ENCODE measurements at regions not wholly inside any gene's neighbourhood (a gene's known extent, or its start where the extent isn't known, plus 50 kb on each side); places are given as distances from the start of the nearest gene placed in this dataset.
A peak's percentile ranks its signal among the peaks of the same experiment; 100 is the strongest.

DNA sequence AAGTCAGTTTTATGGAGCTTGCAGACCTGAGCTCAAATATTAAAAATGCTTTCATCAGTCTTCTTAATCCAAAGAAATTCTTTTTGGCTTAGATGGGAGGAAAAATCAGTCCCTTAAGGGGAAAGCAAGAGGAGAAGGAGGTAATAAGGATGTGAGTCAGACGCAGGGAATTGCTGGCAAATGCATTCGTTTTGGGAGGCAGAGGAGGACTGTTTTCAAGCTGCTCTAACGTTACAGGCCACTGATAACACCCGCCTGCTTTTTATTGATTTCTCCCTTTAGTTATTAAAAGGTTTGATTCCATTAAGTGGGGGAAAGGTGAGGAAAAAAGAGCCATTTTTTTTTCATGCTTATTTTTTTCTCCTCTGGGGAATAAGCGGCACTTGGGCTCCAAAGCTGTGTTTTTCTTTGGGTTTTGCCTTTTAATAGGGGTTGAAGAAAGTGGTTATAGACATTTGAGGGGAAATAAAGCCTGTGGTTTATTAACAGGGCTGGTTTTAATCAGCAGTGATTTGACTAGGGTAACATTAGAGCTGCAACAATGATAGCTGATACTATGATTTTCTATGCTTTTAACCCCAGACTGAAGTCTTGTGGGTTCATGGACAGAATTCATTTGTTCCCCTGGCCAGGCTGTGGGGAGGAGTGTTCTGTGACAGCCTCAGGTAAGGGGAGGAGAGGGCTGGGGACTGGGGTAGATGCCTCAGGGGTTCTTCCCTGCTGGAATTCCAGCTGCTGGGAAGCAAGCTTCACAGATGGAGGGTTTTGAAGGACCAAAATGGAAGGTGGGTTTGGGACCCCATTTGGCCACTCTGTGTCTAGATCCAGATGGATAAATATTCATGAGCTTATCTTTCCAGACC, 225.2 kb downstream of the GAS1 start:
- no peak for DNase-seq

DNA sequence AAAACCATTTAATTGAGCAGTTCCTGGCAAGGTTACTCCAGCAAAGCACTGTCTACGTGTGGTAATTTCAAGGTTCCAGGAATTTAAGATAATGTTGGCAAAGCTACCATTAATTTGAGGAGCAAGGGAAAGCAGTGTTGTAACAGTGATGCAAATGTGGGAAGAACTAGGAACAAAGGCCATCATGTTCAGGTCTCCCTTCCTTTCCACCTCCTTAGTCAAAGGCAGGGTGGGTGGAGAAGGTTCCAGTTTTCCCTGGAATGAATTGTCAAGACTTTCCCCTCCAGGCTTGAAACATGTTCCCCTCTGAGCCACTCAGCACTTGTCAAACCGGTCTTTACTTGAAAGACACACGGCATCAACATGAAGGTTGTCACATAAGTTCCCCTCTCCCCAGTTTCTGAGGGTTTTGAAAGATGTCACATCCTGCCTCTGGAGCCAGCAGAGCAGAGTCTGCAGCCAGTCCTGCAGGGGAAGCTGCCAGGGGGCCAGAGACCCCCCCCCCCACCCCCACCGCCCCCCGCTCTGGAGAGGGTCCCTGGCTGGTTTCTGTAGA, 226.0 kb downstream of the GAS1 start:
- no peak for DNase-seq

DNA sequence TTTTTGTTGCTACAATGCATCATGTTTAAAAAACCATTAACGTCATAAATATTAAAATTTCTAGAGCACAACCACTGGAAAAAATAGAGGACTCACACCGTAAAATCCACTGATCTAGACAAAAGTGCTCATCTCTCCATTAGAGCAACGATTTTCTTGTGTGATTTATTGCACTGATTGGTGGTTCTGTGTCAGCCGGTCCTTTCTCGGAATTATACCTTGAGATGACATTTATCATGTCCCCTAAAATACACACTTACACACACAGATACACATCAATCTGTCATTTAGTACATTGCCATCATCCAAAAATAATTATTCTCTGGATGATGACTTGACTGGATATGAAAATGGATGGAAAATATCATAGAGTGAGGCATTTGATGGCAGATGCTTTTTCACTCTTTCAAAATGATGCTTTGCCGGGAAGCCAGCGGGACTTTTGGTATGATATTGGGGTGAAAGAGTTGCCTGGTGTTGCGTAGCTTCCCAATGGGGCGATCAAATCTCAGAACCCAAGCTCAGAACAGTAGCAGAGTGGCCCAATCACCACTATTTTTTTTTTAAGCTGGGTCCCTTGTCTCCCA, 226.6 kb downstream of the GAS1 start:
- no peak for DNase-seq

DNA sequence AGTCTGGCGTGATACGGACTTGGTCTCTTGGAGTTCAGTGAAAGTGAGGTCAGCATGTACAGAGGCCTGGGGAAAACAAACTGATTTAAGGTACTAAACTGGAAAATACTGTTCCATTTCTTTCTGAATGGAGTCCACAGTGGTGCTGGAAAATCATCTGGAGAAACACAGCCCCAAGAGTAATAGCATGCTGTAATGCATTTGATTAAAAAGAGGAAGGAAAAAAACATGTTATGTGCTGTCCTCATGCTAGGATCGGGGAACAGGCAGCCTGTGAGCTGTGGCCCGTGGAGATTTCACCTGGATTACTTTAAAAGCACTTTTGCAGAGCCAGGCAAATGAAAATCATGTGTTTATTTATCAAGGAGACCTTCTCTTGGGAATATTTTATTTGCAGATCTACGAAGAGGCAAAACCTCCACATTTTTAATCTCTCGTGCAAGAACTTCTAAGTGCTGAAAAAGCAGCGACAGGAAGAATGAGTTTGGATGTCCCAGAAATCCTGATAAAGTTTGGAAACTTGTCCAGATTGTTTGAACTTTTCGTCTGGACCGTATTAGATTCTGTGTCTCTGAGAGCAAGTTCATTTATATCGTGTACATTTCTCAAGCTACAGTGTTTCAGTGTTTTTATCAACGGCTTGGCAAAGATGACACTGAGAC, 228.8 kb downstream of the GAS1 start:
- DNase-seq = no peak

DNA sequence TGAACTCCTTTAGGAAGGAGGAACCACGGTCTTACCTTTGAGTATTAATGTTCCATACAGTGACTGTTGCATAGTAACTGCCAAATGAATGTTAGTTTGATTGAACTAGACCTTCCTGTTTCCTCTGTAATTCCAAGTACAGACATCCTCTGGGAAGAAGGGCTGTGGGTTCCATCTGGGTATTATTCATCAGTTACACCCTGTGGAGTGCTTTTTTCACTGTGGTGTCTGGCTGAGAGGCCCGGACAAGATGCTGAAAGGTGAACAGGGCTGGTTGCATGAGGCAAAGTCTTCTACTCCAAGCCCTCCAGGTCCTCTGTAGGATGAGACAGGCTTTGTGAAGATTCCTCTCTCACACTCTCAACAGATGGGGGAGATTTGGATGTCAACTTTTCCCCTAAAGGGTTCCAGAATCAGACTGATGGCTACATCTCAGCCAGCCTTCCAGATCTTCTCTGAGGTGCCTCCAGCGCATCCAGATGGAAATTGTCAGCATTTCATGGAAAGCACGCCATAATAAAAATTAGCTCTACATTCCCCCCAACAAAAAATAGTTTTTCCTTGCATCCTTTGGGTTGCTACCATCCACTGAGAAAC, 230.9 kb downstream of the GAS1 start:
- no peak for DNase-seq

- no peak for DNase-seq
Observed at GRCh38 chr9:86714999-86715398, 232.3 kb downstream of the GAS1 start.

DNA sequence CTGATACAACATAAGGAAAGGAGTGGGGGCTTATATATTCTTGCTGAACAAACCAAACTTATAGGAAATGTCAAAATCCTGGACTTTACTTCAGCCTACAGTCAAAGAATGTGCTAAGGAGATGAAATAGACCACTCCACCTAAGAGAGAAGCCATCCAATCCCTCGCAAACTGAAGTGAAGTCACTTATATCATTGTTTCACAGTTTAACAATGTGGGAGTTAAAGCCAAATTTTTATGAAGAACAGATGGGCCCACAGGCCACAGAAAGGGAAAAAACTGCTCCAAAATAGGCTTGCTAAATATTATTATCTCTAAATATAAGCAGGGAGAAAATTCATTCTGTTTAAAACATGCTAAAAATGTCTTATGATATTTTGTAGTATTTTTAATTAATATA, 233.3 kb downstream of the GAS1 start:
- DNase-seq = no peak

GRCh38 chr9:86713470-86713869, 233.8 kb downstream of the GAS1 start:
- DNase-seq = no peak

- DNase-seq = no peak
Observed at GRCh38 chr9:86708918-86709835, 238.1 kb downstream of the GAS1 start.

DNA sequence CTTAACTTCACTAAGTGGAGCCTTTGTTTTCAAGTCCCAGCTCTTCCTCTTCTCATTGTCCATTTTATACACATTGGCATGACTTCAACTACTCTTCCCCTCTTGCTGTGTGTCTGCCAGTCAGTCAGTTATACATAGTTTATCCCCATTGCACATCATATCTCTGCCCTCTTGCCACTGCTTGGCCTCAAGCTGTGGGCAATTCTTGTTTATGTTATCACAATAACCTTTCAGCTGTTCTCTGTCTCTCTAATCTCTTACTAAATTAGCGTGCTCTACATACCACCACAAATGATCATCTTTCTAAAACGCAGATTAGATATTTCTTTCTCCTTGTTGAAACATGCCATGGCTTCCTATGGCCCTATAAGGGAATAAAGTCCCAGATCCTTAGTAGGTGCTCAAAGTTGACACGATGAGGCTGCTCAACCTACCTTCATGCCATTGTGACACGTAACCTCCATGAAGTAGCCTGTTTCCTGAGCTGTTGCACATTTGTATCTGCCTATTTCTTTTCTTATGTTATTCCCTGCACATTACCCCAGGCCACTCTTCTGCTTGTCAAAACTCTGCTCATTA, 239.3 kb downstream of the GAS1 start:
- DNase-seq = no peak

DNA sequence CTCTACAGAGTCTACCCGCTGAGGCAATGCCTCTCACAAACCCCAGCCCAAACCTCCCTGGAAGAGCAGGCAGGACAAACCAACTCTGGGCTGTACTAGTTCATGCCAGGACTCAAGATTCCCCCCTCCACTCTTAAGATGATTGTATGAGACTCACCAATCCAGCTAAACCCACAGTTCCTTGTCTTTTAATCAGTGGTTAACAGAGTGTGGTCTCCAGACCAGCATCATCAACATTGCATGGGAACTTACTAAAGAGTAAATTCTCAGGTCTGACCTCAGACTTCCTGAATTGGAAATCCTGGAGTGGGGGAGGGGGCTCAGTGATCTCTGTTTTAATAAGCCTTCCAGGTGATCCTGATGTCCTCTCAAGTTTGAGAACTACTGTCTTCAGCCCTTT, 240.9 kb downstream of the GAS1 start:
- DNase-seq = no peak

DNA sequence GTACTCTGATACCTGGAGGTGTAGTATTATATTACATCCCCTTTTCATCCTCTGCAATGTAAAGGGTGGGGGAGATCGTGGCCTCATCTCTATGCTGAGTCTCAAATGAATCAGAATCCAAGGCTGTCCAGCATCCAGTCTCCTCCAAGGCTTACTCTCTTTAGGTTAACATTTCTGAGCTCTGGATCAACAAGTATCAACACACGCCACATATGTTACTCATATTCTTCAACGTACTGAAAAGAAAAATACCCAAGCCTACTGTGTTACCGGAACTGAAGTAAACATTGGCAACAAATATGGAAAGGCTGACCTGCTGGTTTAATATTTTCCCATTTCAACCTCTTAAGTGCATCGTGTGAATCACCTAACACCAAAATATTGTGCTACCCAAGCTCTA, 241.8 kb downstream of the GAS1 start:
- no peak for DNase-seq

GRCh38 chr9:86703346-86703745, 244.0 kb downstream of the GAS1 start:
- no peak for DNase-seq

GRCh38 chr9:86700629-86701028, 246.7 kb downstream of the GAS1 start:
- no peak for DNase-seq

- no peak for DNase-seq
Observed at GRCh38 chr9:86697999-86698398, 249.3 kb downstream of the GAS1 start.

- DNase-seq = no peak
Observed at GRCh38 chr9:86697213-86697612, 250.1 kb downstream of the GAS1 start.

DNA sequence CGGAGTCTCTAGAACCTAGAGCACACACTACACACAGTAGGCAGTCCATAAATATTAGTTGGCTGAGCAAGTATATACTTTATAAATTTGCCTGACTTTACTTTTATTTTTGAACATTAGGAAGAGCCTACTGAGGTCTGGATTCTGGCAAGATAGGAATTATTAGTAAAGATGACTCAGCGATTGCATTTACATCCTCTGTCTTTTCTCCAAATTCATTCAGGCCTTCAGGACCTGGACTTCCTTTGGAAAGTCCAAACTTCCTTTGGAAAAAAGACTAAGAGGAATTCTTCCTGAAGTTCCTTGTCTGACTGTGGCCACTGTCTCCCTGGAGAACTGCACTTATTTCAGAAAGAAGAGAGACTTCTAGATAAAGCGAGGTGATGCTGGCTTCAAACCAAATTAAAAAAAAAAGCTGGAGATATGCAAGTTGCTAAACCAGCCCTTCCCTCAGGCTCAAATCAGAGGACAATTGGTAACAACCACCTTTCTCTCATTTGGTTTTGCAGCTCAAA, 251.3 kb downstream of the GAS1 start:
- no peak for DNase-seq

GRCh38 chr9:86690034-86690433, 257.3 kb downstream of the GAS1 start:
- no peak for DNase-seq

DNA sequence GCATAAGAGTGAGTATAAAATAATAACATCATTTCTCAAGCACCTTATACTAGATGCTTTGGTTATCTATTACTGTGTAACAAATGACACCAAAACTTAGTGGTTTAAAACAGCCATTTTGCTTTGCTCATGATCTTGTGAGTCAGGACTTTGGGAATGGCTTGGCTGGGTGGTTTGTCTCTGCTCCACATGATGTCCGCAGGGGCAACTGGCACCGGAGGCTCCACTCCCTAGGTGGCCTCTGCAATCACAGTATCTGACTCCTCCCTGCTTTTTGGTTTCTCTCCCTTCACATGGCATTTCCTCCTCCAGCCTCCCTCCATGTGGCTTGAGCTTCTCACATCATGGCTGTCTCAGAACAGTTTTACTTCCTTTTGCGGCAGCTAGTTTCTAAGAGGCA, 259.5 kb downstream of the GAS1 start:
- DNase-seq = peak; percentile 4

GRCh38 chr9:86685556-86685955, 261.8 kb downstream of the GAS1 start:
- no peak for DNase-seq

DNA sequence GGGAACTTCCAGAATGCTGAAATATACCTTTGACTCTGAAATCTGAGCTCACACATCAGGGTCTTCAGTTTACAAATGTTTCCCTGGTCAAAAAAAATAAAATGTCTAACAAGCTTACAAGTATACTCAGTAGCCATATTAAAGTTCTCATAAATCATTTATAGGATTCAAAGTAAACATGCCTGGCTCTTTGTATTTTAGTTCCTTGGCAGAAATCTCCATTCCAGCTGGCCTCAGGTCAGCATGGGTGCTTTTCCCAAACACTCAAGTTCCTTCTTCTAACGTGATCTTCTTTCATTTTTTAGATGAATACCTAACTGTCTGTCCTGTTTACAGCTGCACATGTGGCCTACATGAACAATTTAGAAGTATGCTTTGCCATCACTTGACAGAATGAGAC, 263.2 kb downstream of the GAS1 start:
- no peak for DNase-seq

- DNase-seq = no peak
Observed at GRCh38 chr9:86682240-86682639, 265.1 kb downstream of the GAS1 start.
